ENCODE measurements at regions not wholly inside any gene's neighbourhood (a gene's known extent, or its start where the extent isn't known, plus 50 kb on each side); places are given as distances from the start of the nearest gene placed in this dataset.
A peak's percentile ranks its signal among the peaks of the same experiment; 100 is the strongest.

GRCh38 chr4:163988391-163988790 is 493.9 kb downstream of the TMA16 start:
- no peaks in the 10 kb centered on the region for H3K4me1 ChIP-seq (ENCODE audit: insufficient read depth, low read length)
- no peak overlapping the region for H2BK5ac ChIP-seq (ENCODE audit: insufficient read length, low read length)
- H3K36me3 Mint-ChIP-seq (ENCODE audit: insufficient read depth in 1 of 3, low read depth in 3 of 3) = no peaks in the 10 kb centered on the region; a peak in 1 of 7 replicates
- no peaks in the 10 kb centered on the region for H3K27me3 Mint-ChIP-seq (ENCODE audit: low read depth)
- no peak overlapping the region for H3K27ac ChIP-seq (ENCODE audit: insufficient read length, low read depth, low read length)
- H4K91ac ChIP-seq (ENCODE audit: insufficient read length, low read depth, low read length) = no peak overlapping the region
- H3K4ac ChIP-seq (ENCODE audit: low read depth, low read length) = no peak overlapping the region
- H2BK120ac ChIP-seq (ENCODE audit: low read depth, low read length, poor library complexity, severe bottlenecking) = no peak overlapping the region
- no peak overlapping the region for H3K4me3 Mint-ChIP-seq
- no peak overlapping the region for H3K56ac ChIP-seq (ENCODE audit: insufficient read length, low read depth, low read length)
- no peak overlapping the region for H3T11ph ChIP-seq (ENCODE audit: low read length)
- no peaks in the 10 kb centered on the region for H4K20me1 ChIP-seq (ENCODE audit: control insufficient read depth, insufficient read depth, insufficient read length)
- no peak overlapping the region for H2AFZ ChIP-seq (ENCODE audit: low read length)
- H3K4me2 ChIP-seq (ENCODE audit: insufficient read depth, insufficient read length, low read length) = no peak overlapping the region
- H2BK15ac ChIP-seq (ENCODE audit: low read depth, low read length) = no peak overlapping the region
- H2BK12ac ChIP-seq (ENCODE audit: insufficient read length, low read depth, low read length) = no peak overlapping the region
- no peak overlapping the region for H4K5ac ChIP-seq (ENCODE audit: insufficient read length, low read depth, low read length)
- no peak overlapping the region for H2AK5ac ChIP-seq (ENCODE audit: insufficient read length, low read length)
- H3K23ac ChIP-seq (ENCODE audit: insufficient read length, low read depth, low read length) = no peak overlapping the region
- no peak overlapping the region for H3K9ac ChIP-seq (ENCODE audit: extremely low read depth, insufficient read length, low read length)
- no peaks in the 10 kb centered on the region for H3K79me2 ChIP-seq (ENCODE audit: insufficient read depth, low read length)
- WGBS (ENCODE audit: extremely low coverage, insufficient read length, low lambda C conversion rate) = no CpG with 5 or more reads among the region's 5 CpGs
- no peaks in the 10 kb centered on the region for H3K27me3 ChIP-seq (ENCODE audit: insufficient read depth, low read length)
- H3K79me1 ChIP-seq (ENCODE audit: insufficient read depth, low read depth, low read length, poor library complexity, severe bottlenecking) = no peaks in the 10 kb centered on the region
- H3K9me3 Mint-ChIP-seq = no peaks in the 10 kb centered on the region
- H3K27ac Mint-ChIP-seq = peak overlapping the region in 1 of 3 experiments; percentile 81; a peak in 3 of 7 replicates
- no peak overlapping the region for H4K8ac ChIP-seq (replicated peaks; ENCODE audit: insufficient read length, low read depth, low read length)
- H3K9me3 ChIP-seq (ENCODE audit: control insufficient read depth, low read depth, low read length) = no peaks in the 10 kb centered on the region
- no peaks in the 10 kb centered on the region for H3K23me2 ChIP-seq (ENCODE audit: insufficient read length, low read depth, low read length, poor library complexity, severe bottlenecking)
- peaks cover 28 to 37% of the 10 kb centered on the region in 2 experiments for H3K4me1 Mint-ChIP-seq
- no peak overlapping the region for H3K14ac ChIP-seq (ENCODE audit: insufficient read depth, low read length)
- TF ChIP-seq CTCF (conservative IDR thresholded peaks at IDR 0.05) = no peak
- no peak overlapping the region for H2BK20ac ChIP-seq (ENCODE audit: low read depth, low read length, poor library complexity, severe bottlenecking)
- no peak overlapping the region for H3K18ac ChIP-seq (ENCODE audit: insufficient read length, low read depth, low read length)
- DNase-seq = no peak
